ENCODE measurements at regions not wholly inside any gene's neighbourhood (a gene's known extent, or its start where the extent isn't known, plus 50 kb on each side); places are given as distances from the start of the nearest gene placed in this dataset.

DNA sequence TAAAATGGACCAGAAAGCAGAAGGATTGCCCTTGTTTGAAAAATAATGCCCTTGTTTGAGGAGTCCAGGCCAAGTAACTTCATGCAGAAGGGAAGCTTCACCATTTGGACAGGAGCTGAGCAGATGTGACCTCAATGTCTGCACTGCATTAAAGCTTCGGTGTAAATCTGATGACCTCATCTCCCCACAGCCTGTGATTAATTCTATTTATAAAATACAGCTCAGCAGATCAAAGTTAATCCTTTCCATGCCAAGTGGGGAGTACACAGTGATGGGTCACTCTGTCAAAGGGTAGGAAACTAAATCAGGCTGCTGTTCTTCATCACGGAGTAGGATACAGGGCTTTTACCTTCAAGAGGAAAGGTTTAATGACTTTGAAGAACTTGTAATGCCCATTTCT is 533.7 kb downstream of the RPS29 start:
- TF ChIP-seq, protein P1, sequence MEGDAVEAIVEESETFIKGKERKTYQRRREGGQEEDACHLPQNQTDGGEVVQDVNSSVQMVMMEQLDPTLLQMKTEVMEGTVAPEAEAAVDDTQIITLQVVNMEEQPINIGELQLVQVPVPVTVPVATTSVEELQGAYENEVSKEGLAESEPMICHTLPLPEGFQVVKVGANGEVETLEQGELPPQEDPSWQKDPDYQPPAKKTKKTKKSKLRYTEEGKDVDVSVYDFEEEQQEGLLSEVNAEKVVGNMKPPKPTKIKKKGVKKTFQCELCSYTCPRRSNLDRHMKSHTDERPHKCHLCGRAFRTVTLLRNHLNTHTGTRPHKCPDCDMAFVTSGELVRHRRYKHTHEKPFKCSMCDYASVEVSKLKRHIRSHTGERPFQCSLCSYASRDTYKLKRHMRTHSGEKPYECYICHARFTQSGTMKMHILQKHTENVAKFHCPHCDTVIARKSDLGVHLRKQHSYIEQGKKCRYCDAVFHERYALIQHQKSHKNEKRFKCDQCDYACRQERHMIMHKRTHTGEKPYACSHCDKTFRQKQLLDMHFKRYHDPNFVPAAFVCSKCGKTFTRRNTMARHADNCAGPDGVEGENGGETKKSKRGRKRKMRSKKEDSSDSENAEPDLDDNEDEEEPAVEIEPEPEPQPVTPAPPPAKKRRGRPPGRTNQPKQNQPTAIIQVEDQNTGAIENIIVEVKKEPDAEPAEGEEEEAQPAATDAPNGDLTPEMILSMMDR (IDR thresholded peaks at IDR 0.05): no peak
- no peak for TF ChIP-seq ZFX (IDR thresholded peaks at IDR 0.05; ENCODE audit: borderline replicate concordance)

All from 22Rv1 (cell line).